Upper lobe of right lung (tissue), 1 donor: ENCODE measurements at regions not wholly inside any gene's neighbourhood (a gene's known extent, or its start where the extent isn't known, plus 50 kb on each side); places are given as distances from the start of the nearest gene placed in this dataset.
"Not testable (repeated sequence)": the region's sequence is repeated elsewhere in the genome, so short reads cannot be mapped to it uniquely, and the experiment has no call there.

Experiments
- ATAC-seq: fragments of 200-7000 bp; cut with Tn5 transposase; one replicate; pipeline ENCODE4 v1.9.1; 2020; ENCODE audit warnings: mild to moderate bottlenecking, moderate library complexity
- DNase-seq: peaks from one replicate; pipeline ENCODE4 v3.0.0-alpha.2; 2020
- H3K27ac ChIP-seq: fragments of 200-600 bp; one replicate; pipeline ENCODE4 v1.8.0; 2022
- H3K27me3 ChIP-seq: fragments of 200-600 bp; one replicate; pipeline ENCODE4 v1.8.0; 2022; ENCODE audit warnings: mild to moderate bottlenecking
- H3K36me3 ChIP-seq: fragments of 200-600 bp; one replicate; pipeline ENCODE4 v1.8.0; 2022
- H3K4me1 ChIP-seq: fragments of 200-600 bp; one replicate; pipeline ENCODE4 v1.8.0; 2022
- H3K4me3 ChIP-seq: fragments of 200-600 bp; one replicate; pipeline ENCODE4 v1.8.0; 2022; ENCODE audit warnings: mild to moderate bottlenecking
- H3K9me3 ChIP-seq: fragments of 200-600 bp; one replicate; pipeline ENCODE4 v1.8.0; 2022
- intact Hi-C: fragments of 100-400 bp; cut with DNase I; formaldehyde crosslinking; loops from one replicate; pipeline ENCODE4 v1.11.0; 2022
- TF ChIP-seq, protein P1 (sequence below): fragments of 200-600 bp; IDR thresholded peaks from one replicate; pipeline ENCODE4 v1.8.0; 2022; ENCODE audit warnings: antibody characterized with exemption
- donor health status: DM: no; HTN: yes; CAD: no; lungs with severe emphysema.

DNA sequence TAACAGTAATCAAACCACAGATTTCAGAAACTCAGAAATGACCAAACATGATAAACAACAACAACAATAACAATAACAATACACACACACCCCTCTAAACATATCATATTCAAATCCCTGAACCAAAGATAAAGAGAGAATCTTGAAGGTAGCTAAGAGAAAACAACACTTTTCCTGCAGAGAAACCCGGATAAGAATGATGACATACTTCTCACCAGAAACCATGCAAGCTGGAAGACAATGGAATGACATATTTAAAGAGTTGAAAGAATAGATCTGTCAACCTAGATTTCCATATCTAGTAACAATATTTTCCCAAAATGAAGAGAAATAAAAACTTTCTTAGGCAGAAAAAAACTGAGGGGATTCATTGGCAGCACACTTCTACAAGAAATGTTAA is 138.1 kb downstream of the LIG4 start:
- intact Hi-C loops: no loop called here

GRCh38 chr13:108074429-108074828 is 140.9 kb downstream of the LIG4 start:
- H3K4me3 ChIP-seq, H3K27me3 ChIP-seq, DNase-seq, intact Hi-C loops, ATAC-seq, H3K9me3 ChIP-seq, H3K27ac ChIP-seq, H3K36me3 ChIP-seq, H3K4me1 ChIP-seq: not testable (repeated sequence)

More for the DNA sequence above, 138.1 kb downstream of the LIG4 start:
- DNase-seq (no peak), ATAC-seq (no peak)
- H3K36me3 ChIP-seq: no peaks in the 10 kb centered on the region
- TF ChIP-seq, protein P1, sequence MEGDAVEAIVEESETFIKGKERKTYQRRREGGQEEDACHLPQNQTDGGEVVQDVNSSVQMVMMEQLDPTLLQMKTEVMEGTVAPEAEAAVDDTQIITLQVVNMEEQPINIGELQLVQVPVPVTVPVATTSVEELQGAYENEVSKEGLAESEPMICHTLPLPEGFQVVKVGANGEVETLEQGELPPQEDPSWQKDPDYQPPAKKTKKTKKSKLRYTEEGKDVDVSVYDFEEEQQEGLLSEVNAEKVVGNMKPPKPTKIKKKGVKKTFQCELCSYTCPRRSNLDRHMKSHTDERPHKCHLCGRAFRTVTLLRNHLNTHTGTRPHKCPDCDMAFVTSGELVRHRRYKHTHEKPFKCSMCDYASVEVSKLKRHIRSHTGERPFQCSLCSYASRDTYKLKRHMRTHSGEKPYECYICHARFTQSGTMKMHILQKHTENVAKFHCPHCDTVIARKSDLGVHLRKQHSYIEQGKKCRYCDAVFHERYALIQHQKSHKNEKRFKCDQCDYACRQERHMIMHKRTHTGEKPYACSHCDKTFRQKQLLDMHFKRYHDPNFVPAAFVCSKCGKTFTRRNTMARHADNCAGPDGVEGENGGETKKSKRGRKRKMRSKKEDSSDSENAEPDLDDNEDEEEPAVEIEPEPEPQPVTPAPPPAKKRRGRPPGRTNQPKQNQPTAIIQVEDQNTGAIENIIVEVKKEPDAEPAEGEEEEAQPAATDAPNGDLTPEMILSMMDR: no peak
- H3K27ac ChIP-seq: no peak overlapping the region
- no peak overlapping the region for H3K4me3 ChIP-seq
- no peaks in the 10 kb centered on the region for H3K9me3 ChIP-seq
- H3K27me3 ChIP-seq: no peaks in the 10 kb centered on the region
- H3K4me1 ChIP-seq: no peaks in the 10 kb centered on the region

- ATAC-seq (no peak), DNase-seq (no peak)
- H3K36me3 ChIP-seq: no peaks in the 10 kb centered on the region
- no peak overlapping the region for H3K27ac ChIP-seq
- TF ChIP-seq, protein P1: no peak
- H3K9me3 ChIP-seq: no peaks in the 10 kb centered on the region
- no peaks in the 10 kb centered on the region for H3K4me1 ChIP-seq
- intact Hi-C loops: no loop called here
- H3K27me3 ChIP-seq: no peaks in the 10 kb centered on the region
- no peak overlapping the region for H3K4me3 ChIP-seq
Measured at GRCh38 chr13:108070925-108071324, 144.4 kb downstream of the LIG4 start.

GRCh38 chr13:108070491-108070890 is 144.8 kb downstream of the LIG4 start:
- peak overlapping the region; percentile 60 for H3K27ac ChIP-seq
- no peak overlapping the region for H3K4me3 ChIP-seq
- H3K4me1 ChIP-seq: no peaks in the 10 kb centered on the region
- TF ChIP-seq, protein P1: no peak
- no peaks in the 10 kb centered on the region for H3K9me3 ChIP-seq
- intact Hi-C loops: no loop called here
- ATAC-seq: no peak
- no peak for DNase-seq
- no peaks in the 10 kb centered on the region for H3K27me3 ChIP-seq
- no peaks in the 10 kb centered on the region for H3K36me3 ChIP-seq

DNA sequence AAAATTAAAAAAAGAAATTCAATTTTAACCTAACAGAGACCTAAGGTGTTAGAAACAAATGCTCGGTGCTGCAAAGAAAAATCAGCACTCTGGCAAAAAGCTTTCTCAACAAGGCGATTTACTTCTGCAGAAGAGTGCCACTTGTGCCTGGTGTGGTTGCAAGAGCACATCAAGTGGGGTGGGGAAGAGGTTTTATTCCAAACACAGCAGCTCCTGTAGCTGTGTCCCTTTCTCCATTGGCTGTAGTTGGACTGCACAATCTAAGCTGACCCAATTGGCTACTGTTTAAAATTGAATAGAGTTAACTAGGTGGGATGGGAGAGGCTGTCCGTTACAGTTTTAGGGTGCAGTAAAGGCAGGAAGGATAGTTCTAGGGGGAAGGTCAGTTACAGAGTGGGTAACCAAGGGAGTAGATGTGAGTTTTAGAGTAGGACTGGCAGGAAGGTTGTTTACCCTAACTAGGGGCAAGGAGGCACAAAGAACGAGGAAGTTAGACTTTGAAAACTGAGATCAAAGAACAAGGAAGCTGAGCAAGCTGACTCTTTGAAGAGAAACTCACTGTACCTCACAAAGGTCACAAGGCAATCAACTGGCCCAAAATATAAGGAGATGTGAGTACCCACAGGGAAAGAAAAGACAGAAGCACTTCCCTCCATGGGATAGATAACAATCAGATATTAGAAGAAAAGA is 145.7 kb downstream of the LIG4 start:
- H3K27ac ChIP-seq: peak overlapping the region; percentile 60
- no peaks in the 10 kb centered on the region for H3K9me3 ChIP-seq
- H3K27me3 ChIP-seq: no peaks in the 10 kb centered on the region
- H3K4me3 ChIP-seq: no peak overlapping the region
- DNase-seq (no peak), ATAC-seq (peak; percentile 73)
- intact Hi-C loops: no loop called here
- no peaks in the 10 kb centered on the region for H3K36me3 ChIP-seq
- no peaks in the 10 kb centered on the region for H3K4me1 ChIP-seq
- TF ChIP-seq, protein P1: no peak

DNA sequence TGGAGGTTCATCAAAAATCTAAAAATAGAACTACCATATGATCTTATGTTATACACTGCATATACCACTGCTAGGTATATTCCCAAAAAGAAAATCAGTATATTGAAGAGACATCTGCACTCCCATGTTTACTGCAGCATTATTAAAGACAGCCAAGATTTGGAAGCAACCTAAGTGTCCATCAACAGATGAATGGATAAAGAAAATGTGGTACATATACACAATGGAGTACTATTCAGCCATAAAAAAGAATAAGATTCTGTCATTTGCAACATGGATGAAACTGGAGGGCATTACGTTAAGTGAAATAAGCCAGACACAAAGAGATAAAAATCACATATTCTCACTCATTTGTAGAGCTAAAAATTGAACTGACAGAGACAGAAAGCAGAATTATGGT is 151.0 kb downstream of the LIG4 start:
- H3K9me3 ChIP-seq, intact Hi-C loops, ATAC-seq, DNase-seq, H3K36me3 ChIP-seq, H3K4me3 ChIP-seq, H3K27ac ChIP-seq, H3K4me1 ChIP-seq, H3K27me3 ChIP-seq: not testable (repeated sequence)

DNA sequence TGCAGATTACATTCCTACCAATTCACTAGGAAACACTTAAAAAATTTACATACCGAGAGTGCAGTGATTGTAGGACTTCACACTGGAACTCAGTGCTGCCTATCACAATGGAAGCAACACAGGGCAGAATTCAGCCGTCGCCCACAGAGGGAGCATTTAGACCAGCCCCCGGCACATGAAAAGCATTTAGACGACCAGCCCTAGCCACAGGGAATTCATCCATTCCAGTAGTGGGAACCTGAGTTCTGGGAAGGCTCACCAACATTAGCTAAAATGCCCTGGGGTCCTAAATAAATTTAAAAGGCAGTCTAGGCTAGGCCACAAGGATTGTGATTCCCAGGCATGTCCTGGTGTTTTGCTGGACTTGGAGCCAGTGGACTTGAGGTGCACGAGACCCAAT is 155.2 kb downstream of the LIG4 start:
- TF ChIP-seq, protein P1: no peak
- Histone ChIP-seq H3K27ac (no peak overlapping the region), H3K4me1 (no peaks in the 10 kb centered on the region), H3K36me3 (no peaks in the 10 kb centered on the region), H3K4me3 (no peak overlapping the region), H3K9me3 (no peaks in the 10 kb centered on the region), H3K27me3 (no peaks in the 10 kb centered on the region)
- intact Hi-C loops: no loop called here
- ATAC-seq (no peak), DNase-seq (no peak)
